ENCODE measurements at regions not wholly inside any gene's neighbourhood (a gene's known extent, or its start where the extent isn't known, plus 50 kb on each side); places are given as distances from the start of the nearest gene placed in this dataset.

DNA sequence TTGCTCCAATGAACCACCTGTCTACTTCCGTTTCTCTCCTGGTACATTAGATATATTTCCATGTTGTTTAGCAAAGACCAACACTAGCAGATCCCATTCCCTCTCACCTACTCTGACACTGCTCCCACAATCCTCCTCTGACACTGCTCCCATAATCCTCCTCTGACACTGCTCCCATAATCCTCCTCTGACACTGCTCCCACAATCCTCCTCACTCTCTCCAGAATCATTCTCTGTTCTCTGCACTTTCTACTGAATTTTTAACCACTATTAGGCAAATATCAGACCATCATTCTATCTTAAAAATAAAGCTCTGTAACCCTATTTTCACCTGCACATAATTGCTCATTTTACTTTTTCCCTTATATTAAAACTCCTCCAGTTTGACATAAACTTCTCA is 578.5 kb upstream of the PCDH20 start:
- TF ChIP-seq EP300 (IDR thresholded peaks at IDR 0.05; ENCODE audit: borderline replicate concordance) = no peak
- TF ChIP-seq CEBPB (IDR thresholded peaks at IDR 0.05) = no peak
- TF ChIP-seq YY1 (IDR thresholded peaks at IDR 0.05; ENCODE audit: low read depth) = no peak
- no peak for TF ChIP-seq TEAD4 (IDR thresholded peaks at IDR 0.05)
- TF ChIP-seq TAF1 (IDR thresholded peaks at IDR 0.05; ENCODE audit: low read depth) = no peak
- TF ChIP-seq EGR1 (IDR thresholded peaks at IDR 0.05) = no peak

GRCh38 chr13:61989978-61990377 is 574.3 kb upstream of the PCDH20 start:
- 0 out of 2 replicates have a peak, but pooled peaks have one; percentile 7 for TF ChIP-seq CEBPB (IDR thresholded peaks at IDR 0.05)
- TF ChIP-seq RAD21 (IDR thresholded peaks at IDR 0.05; ENCODE audit: low read depth) = no peak

GRCh38 chr13:61988810-61989209 is 573.2 kb upstream of the PCDH20 start:
- TF ChIP-seq USF1 (IDR thresholded peaks at IDR 0.05) (no peak), RAD21 (IDR thresholded peaks at IDR 0.05; ENCODE audit: low read depth) (no peak), TEAD4 (IDR thresholded peaks at IDR 0.05) (no peak), EGR1 (IDR thresholded peaks at IDR 0.05) (no peak), CEBPB (IDR thresholded peaks at IDR 0.05) (no peak), YY1 (IDR thresholded peaks at IDR 0.05; ENCODE audit: low read depth) (no peak), CREB1 (IDR thresholded peaks at IDR 0.05; ENCODE audit: low read depth) (no peak), EP300 (IDR thresholded peaks at IDR 0.05; ENCODE audit: borderline replicate concordance) (no peak), TCF12 (IDR thresholded peaks at IDR 0.05; ENCODE audit: low read depth) (no peak), NFIC (IDR thresholded peaks at IDR 0.05) (no peak)
- TF ChIP-seq, protein P1, sequence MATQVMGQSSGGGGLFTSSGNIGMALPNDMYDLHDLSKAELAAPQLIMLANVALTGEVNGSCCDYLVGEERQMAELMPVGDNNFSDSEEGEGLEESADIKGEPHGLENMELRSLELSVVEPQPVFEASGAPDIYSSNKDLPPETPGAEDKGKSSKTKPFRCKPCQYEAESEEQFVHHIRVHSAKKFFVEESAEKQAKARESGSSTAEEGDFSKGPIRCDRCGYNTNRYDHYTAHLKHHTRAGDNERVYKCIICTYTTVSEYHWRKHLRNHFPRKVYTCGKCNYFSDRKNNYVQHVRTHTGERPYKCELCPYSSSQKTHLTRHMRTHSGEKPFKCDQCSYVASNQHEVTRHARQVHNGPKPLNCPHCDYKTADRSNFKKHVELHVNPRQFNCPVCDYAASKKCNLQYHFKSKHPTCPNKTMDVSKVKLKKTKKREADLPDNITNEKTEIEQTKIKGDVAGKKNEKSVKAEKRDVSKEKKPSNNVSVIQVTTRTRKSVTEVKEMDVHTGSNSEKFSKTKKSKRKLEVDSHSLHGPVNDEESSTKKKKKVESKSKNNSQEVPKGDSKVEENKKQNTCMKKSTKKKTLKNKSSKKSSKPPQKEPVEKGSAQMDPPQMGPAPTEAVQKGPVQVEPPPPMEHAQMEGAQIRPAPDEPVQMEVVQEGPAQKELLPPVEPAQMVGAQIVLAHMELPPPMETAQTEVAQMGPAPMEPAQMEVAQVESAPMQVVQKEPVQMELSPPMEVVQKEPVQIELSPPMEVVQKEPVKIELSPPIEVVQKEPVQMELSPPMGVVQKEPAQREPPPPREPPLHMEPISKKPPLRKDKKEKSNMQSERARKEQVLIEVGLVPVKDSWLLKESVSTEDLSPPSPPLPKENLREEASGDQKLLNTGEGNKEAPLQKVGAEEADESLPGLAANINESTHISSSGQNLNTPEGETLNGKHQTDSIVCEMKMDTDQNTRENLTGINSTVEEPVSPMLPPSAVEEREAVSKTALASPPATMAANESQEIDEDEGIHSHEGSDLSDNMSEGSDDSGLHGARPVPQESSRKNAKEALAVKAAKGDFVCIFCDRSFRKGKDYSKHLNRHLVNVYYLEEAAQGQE (IDR thresholded peaks at IDR 0.05; ENCODE audit: low read depth) = no peak

GRCh38 chr13:61975001-61975400 is 559.4 kb upstream of the PCDH20 start:
- TF ChIP-seq YY1 (IDR thresholded peaks at IDR 0.05; ENCODE audit: low read depth) (no peak), NFIC (IDR thresholded peaks at IDR 0.05) (no peak), USF1 (IDR thresholded peaks at IDR 0.05) (no peak), EP300 (IDR thresholded peaks at IDR 0.05; ENCODE audit: borderline replicate concordance) (no peak), CEBPB (IDR thresholded peaks at IDR 0.05) (no peak), MAX (IDR thresholded peaks at IDR 0.05) (no peak), TAF1 (IDR thresholded peaks at IDR 0.05; ENCODE audit: low read depth) (no peak), CREB1 (IDR thresholded peaks at IDR 0.05; ENCODE audit: low read depth) (no peak)

DNA sequence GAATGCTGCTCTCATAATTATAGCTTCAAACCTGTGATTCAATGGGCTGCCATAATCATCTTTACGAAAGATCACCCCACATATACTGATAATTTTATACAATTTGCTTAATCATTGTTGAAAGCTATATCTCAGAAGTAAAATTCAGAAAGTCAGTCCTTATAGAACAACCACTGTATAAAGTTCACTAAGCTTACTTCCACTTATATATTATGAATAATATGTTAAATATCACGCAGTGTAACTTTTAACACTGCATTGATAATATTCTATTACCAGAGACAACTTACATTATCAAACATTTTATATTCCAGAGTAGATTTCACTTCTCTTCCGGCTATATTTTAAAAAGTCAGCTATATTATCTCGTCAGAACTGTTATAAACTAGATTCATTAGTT is 550.1 kb upstream of the PCDH20 start:
- TF ChIP-seq MAX (IDR thresholded peaks at IDR 0.05) (no peak), TCF12 (IDR thresholded peaks at IDR 0.05; ENCODE audit: low read depth) (no peak), RAD21 (IDR thresholded peaks at IDR 0.05; ENCODE audit: low read depth) (no peak), CREB1 (IDR thresholded peaks at IDR 0.05; ENCODE audit: low read depth) (no peak), EP300 (IDR thresholded peaks at IDR 0.05; ENCODE audit: borderline replicate concordance) (no peak), ZBTB7A (IDR thresholded peaks at IDR 0.05; ENCODE audit: low read depth) (no peak), CEBPB (IDR thresholded peaks at IDR 0.05) (no peak), FOXM1 (IDR thresholded peaks at IDR 0.05; ENCODE audit: borderline replicate concordance, low read depth) (no peak), TEAD4 (IDR thresholded peaks at IDR 0.05) (no peak), YY1 (IDR thresholded peaks at IDR 0.05; ENCODE audit: low read depth) (no peak), EGR1 (IDR thresholded peaks at IDR 0.05) (no peak), NFIC (IDR thresholded peaks at IDR 0.05) (no peak)
- TF ChIP-seq, protein P1 (IDR thresholded peaks at IDR 0.05; ENCODE audit: low read depth) = no peak

GRCh38 chr13:61960981-61961380 is 545.3 kb upstream of the PCDH20 start:
- TF ChIP-seq YY1 (IDR thresholded peaks at IDR 0.05; ENCODE audit: low read depth) (no peak), USF1 (IDR thresholded peaks at IDR 0.05) (no peak), EP300 (IDR thresholded peaks at IDR 0.05; ENCODE audit: borderline replicate concordance) (no peak), FOXM1 (IDR thresholded peaks at IDR 0.05; ENCODE audit: borderline replicate concordance, low read depth) (no peak), MAX (IDR thresholded peaks at IDR 0.05) (no peak), CEBPB (IDR thresholded peaks at IDR 0.05) (no peak), CREB1 (IDR thresholded peaks at IDR 0.05; ENCODE audit: low read depth) (no peak), ZBTB7A (IDR thresholded peaks at IDR 0.05; ENCODE audit: low read depth) (no peak), TAF1 (IDR thresholded peaks at IDR 0.05; ENCODE audit: low read depth) (no peak), EGR1 (IDR thresholded peaks at IDR 0.05) (no peak), RAD21 (IDR thresholded peaks at IDR 0.05; ENCODE audit: low read depth) (no peak), NFIC (IDR thresholded peaks at IDR 0.05) (no peak), TCF12 (IDR thresholded peaks at IDR 0.05; ENCODE audit: low read depth) (no peak), TEAD4 (IDR thresholded peaks at IDR 0.05) (no peak)
- TF ChIP-seq, protein P1 (IDR thresholded peaks at IDR 0.05; ENCODE audit: low read depth) = no peak
